PC-3 (cell line): ENCODE measurements at regions not wholly inside any gene's neighbourhood (a gene's known extent, or its start where the extent isn't known, plus 50 kb on each side); places are given as distances from the start of the nearest gene placed in this dataset.

Experiments
- ATAC-seq: fragments of 200-7000 bp; cut with Tn5 transposase; 2 replicates; pipeline ENCODE4 v1.9.1; 2020; ENCODE audit warnings: mild to moderate bottlenecking, moderate library complexity
- BruUV-seq: library from RNA; stranded (reverse); fragments of 400-500 nt; replicated peaks from 2 replicates; lab custom pipeline; 2021; lab: Mats Ljungman, UMichigan
- CTCF ChIA-PET: fragments of 300-600 bp; sonication (Branson Sonifier 250); formaldehyde crosslinking; loops from one replicate; lab custom pipeline; 2022; ENCODE audit warnings: antibody characterized with exemption; lab: Charles Lee
- POLR2A ChIA-PET: fragments of 300-600 bp; sonication (Branson Sonifier 250); formaldehyde crosslinking; loops from one replicate; lab custom pipeline; 2022; ENCODE audit warnings: antibody characterized with exemption; ENCODE audit not compliant: unreplicated experiment; lab: Charles Lee
- DNase-seq: peaks from one replicate; pipeline ENCODE4 v3.0.0-alpha.2; 2015
- H2AFZ ChIP-seq: fragments of 300-600 bp; sonication (generic); 2 replicates; pipeline ENCODE4 v1.6.0; 2016; ENCODE audit warnings: antibody characterized with exemption, low read length
- H3F3A ChIP-seq: fragments of 300-600 bp; sonication (generic); one replicate; pipeline ENCODE4 v1.6.0; 2017; ENCODE audit warnings: antibody characterized with exemption, low read length, control low read depth, mild to moderate bottlenecking; ENCODE audit not compliant: unreplicated experiment
- H3K27ac ChIP-seq: fragments of 300-600 bp; sonication (generic); 2 replicates; pipeline ENCODE4 v1.5.1; 2016; ENCODE audit warnings: mild to moderate bottlenecking, low read length
- H3K27me3 ChIP-seq: fragments of 300-600 bp; sonication (generic); 2 replicates; pipeline ENCODE4 v1.6.1; 2016; ENCODE audit warnings: low read length, mixed read lengths
- H3K36me3 ChIP-seq: fragments of 300-600 bp; sonication (generic); 2 replicates; pipeline ENCODE4 v1.6.1; 2016; ENCODE audit warnings: low read depth, mixed run types, low read length, mixed read lengths
- H3K4me1 ChIP-seq: fragments of 300-600 bp; sonication (generic); 2 replicates; pipeline ENCODE4 v1.5.1; 2016; ENCODE audit warnings: low read length; ENCODE audit not compliant: insufficient read depth
- H3K4me2 ChIP-seq: fragments of 300-600 bp; sonication (generic); 2 replicates; pipeline ENCODE4 v1.6.0; 2016; ENCODE audit warnings: low read length
- H3K4me3 ChIP-seq: fragments of 300-600 bp; sonication (generic); 2 replicates; pipeline ENCODE4 v1.5.1; 2016; ENCODE audit warnings: mild to moderate bottlenecking, low read length, mixed read lengths
- H3K79me2 ChIP-seq: fragments of 300-600 bp; sonication (generic); 2 replicates; pipeline ENCODE4 v1.6.1; 2017; ENCODE audit warnings: low read length, mixed read lengths
- H3K9ac ChIP-seq: fragments of 300-600 bp; sonication (generic); 2 replicates; pipeline ENCODE4 v1.6.0; 2016; ENCODE audit warnings: mild to moderate bottlenecking, low read length
- H3K9me2 ChIP-seq: fragments of 300-600 bp; sonication (generic); replicated peaks from 2 replicates; pipeline ENCODE4 v1.6.1; 2016; ENCODE audit warnings: mixed run types, low read length, mixed read lengths
- H3K9me3 ChIP-seq: fragments of 300-600 bp; sonication (generic); 2 replicates; pipeline ENCODE4 v1.6.1; 2016; ENCODE audit warnings: low read length, mixed read lengths
- H4K20me1 ChIP-seq: fragments of 300-600 bp; sonication (generic); 2 replicates; pipeline ENCODE4 v1.6.1; 2016; ENCODE audit warnings: low read length, mixed read lengths
- CTCF ChIP-seq: fragments of 300-600 bp; sonication (generic); conservative IDR thresholded peaks from 2 replicates; pipeline ENCODE4 v1.5.1; 2017; ENCODE audit warnings: antibody characterized with exemption, low read depth, mild to moderate bottlenecking, low read length
- EZH2 ChIP-seq: fragments of 300-600 bp; sonication (generic); IDR thresholded peaks from one replicate; pipeline ENCODE4 v1.6.1; 2017; ENCODE audit warnings: antibody characterized with exemption, mild to moderate bottlenecking, low read length; ENCODE audit not compliant: unreplicated experiment
- EZH2phosphoT487 ChIP-seq: fragments of 300-600 bp; sonication (generic); IDR thresholded peaks from 2 replicates; pipeline ENCODE4 v1.6.1; 2018; ENCODE audit warnings: mild to moderate bottlenecking, antibody characterized with exemption, low read length, borderline replicate concordance
- intact Hi-C: fragments of 100-400 bp; cut with micrococcal nuclease; formaldehyde crosslinking; loops from 2 replicates; pipeline ENCODE4 v1.9.0; 2023

- Histone ChIP-seq H3K9me2 (no peaks in the 10 kb centered on the region), H3K27me3 (no peaks in the 10 kb centered on the region), H3F3A (no peaks in the 10 kb centered on the region), H3K4me3 (no peak overlapping the region), H3K9me3 (no peaks in the 10 kb centered on the region), H3K27ac (no peak overlapping the region), H2AFZ (no peak overlapping the region), H3K79me2 (no peaks in the 10 kb centered on the region), H3K4me2 (no peak overlapping the region), H4K20me1 (no peaks in the 10 kb centered on the region), H3K36me3 (no peaks in the 10 kb centered on the region), H3K4me1 (no peaks in the 10 kb centered on the region), H3K9ac (no peak overlapping the region)
- DNase-seq, result no peak
- ATAC-seq, result no peak
- intact Hi-C loops, result loop anchor here (10.0 kb wide), 1 partner anchor 210 kb away; no protein-coding TSS in a partner anchor
- TF ChIP-seq EZH2 (no peak), CTCF (no peak), EZH2phosphoT487 (no peak)
- CTCF ChIA-PET, result no interaction called here
- BruUV-seq, result no TSS peak
- POLR2A ChIA-PET, result no interaction called here
Observed at GRCh38 chr2:181314551-181314950, 142.6 kb upstream of the ITGA4 start.

- no peaks in the 10 kb centered on the region for H3K36me3 ChIP-seq
- H3F3A ChIP-seq, result no peaks in the 10 kb centered on the region
- no peak overlapping the region for H2AFZ ChIP-seq
- no peaks in the 10 kb centered on the region for H4K20me1 ChIP-seq
- ChIA-PET CTCF (interaction anchor here (0.6 kb wide), 1 partner anchor 337 kb away, joined by 15 read pairs; no protein-coding TSS in a partner anchor), POLR2A (no interaction called here)
- no TSS peak for BruUV-seq
- H3K9me2 ChIP-seq, result no peaks in the 10 kb centered on the region
- no peak overlapping the region for H3K4me3 ChIP-seq
- DNase-seq (no peak), ATAC-seq (no peak)
- H3K79me2 ChIP-seq, result no peaks in the 10 kb centered on the region
- 0 out of 2 replicates have a peak overlapping the region, but pooled peaks have one; percentile 24 for H3K27ac ChIP-seq
- H3K9me3 ChIP-seq, result no peaks in the 10 kb centered on the region
- H3K4me2 ChIP-seq, result no peak overlapping the region
- no peaks in the 10 kb centered on the region for H3K27me3 ChIP-seq
- H3K4me1 ChIP-seq, result no peaks in the 10 kb centered on the region
- intact Hi-C loops, result loop anchor here (10.0 kb wide), 1 partner anchor 213 kb away; no protein-coding TSS in a partner anchor
- no peak overlapping the region for H3K9ac ChIP-seq
- no peak for TF ChIP-seq EZH2
- TF ChIP-seq EZH2phosphoT487, result no peak
- no peak for TF ChIP-seq CTCF
Observed at GRCh38 chr2:181317511-181317910, 139.7 kb upstream of the ITGA4 start.

- Histone ChIP-seq H3K36me3 (no peaks in the 10 kb centered on the region), H3K4me3 (no peak overlapping the region), H2AFZ (no peak overlapping the region), H3K27ac (no peak overlapping the region), H3K79me2 (no peaks in the 10 kb centered on the region), H3K9ac (no peak overlapping the region), H3K4me1 (no peaks in the 10 kb centered on the region), H3F3A (no peaks in the 10 kb centered on the region), H4K20me1 (no peaks in the 10 kb centered on the region), H3K9me2 (no peaks in the 10 kb centered on the region), H3K4me2 (no peak overlapping the region), H3K9me3 (no peaks in the 10 kb centered on the region), H3K27me3 (no peaks in the 10 kb centered on the region)
- no peak for ATAC-seq
- CTCF ChIA-PET, result no interaction called here
- DNase-seq, result no peak
- TF ChIP-seq EZH2 (no peak), EZH2phosphoT487 (no peak), CTCF (no peak)
- BruUV-seq, result no TSS peak
- POLR2A ChIA-PET, result interaction anchor here (0.5 kb wide), 1 partner anchor 78 kb away, joined by 5 read pairs; no protein-coding TSS in a partner anchor
- intact Hi-C loops, result loop anchor here (10.0 kb wide), 1 partner anchor 214 kb away; no protein-coding TSS in a partner anchor
Observed at GRCh38 chr2:181318504-181319280, 138.5 kb upstream of the ITGA4 start.
